ENCODE measurements at regions not wholly inside any gene's neighbourhood (a gene's known extent, or its start where the extent isn't known, plus 50 kb on each side); places are given as distances from the start of the nearest gene placed in this dataset.

DNA sequence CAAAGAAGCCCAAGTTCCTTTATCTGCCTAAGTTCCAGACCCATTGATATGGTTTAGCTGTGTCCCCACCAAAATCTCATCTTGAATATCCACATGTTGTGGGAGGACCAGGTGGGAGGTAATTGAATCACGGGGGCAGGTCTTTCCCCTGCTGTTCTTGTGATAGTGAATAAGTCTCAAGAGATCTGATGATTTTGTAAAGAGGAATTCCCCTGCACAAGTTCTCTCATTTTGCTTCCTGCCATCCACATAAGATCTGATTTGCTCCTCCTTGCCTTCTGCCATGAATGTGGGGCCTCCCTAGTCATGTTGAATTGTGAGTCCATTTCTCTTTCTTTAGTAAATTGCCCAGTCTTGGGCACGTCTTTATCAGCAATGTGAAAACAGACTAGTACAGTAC, 860.2 kb downstream of the FSTL5 start:
- Histone ChIP-seq H4K20me1 (ENCODE audit: insufficient read depth) (no peaks in the 10 kb centered on the region), H3K27ac (no peak overlapping the region), H3K27me3 (replicated peaks; ENCODE audit: insufficient read depth) (no peaks in the 10 kb centered on the region), H3K9me2 (ENCODE audit: insufficient read depth) (no peaks in the 10 kb centered on the region), H3K36me3 (ENCODE audit: low read depth) (no peaks in the 10 kb centered on the region), H3K4me2 (ENCODE audit: unreplicated experiment) (no peak overlapping the region), H3K4me1 (ENCODE audit: insufficient read depth) (no peaks in the 10 kb centered on the region), H2AFZ (no peak overlapping the region), H3K9me3 (ENCODE audit: low read depth) (no peaks in the 10 kb centered on the region), H3K79me2 (ENCODE audit: insufficient read depth) (no peaks in the 10 kb centered on the region), H3K4me3 (no peak overlapping the region), H3F3A (ENCODE audit: insufficient read depth) (no peaks in the 10 kb centered on the region), H3K9ac (no peak overlapping the region)
- TF ChIP-seq EZH2phosphoT487 (IDR thresholded peaks at IDR 0.05; ENCODE audit: insufficient read depth, low read depth) (no peak), EZH2 (IDR thresholded peaks at IDR 0.05; ENCODE audit: insufficient read depth, poor library complexity, severe bottlenecking) (no peak)
- in situ Hi-C loops (cut with MboI) = no loop called here
- WGBS, 2 experiments (ENCODE audit: low coverage in 1 of 2, low lambda C conversion rate in 2 of 2, missing lambda C conversion rate in 2 of 2) = 8 to 9% methylated on average over 2 of the region's 2 CpGs
- DNase-seq = no peak

DNA sequence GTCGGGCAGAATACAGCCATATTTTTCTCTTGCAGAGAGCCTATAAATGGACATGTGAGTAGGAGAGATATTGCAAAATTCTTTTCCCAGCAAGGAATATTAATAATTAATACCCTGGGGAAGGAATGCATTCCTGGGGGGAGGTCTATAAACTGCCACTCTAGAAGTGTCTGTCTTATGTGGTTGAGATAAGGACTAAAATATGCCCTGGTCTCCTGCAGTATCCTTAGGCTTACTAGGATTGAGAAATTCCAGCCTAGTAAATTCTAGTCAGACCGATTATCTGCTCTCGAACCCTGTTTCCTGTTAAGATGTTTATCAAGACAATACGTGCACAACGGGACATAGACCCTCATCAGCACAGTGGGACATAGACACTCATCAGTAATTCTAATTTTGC, 872.6 kb downstream of the FSTL5 start:
- no peak for DNase-seq
- H3K9ac ChIP-seq = no peak overlapping the region
- no peak for TF ChIP-seq EZH2phosphoT487 (IDR thresholded peaks at IDR 0.05; ENCODE audit: insufficient read depth, low read depth)
- no peak for TF ChIP-seq EZH2 (IDR thresholded peaks at IDR 0.05; ENCODE audit: insufficient read depth, poor library complexity, severe bottlenecking)
- no peaks in the 10 kb centered on the region for H3K9me2 ChIP-seq (ENCODE audit: insufficient read depth)
- no peaks in the 10 kb centered on the region for H3K4me1 ChIP-seq (ENCODE audit: insufficient read depth)
- no peak overlapping the region for H2AFZ ChIP-seq
- no peaks in the 10 kb centered on the region for H3K79me2 ChIP-seq (ENCODE audit: insufficient read depth)
- H3K27ac ChIP-seq = no peak overlapping the region
- H3K36me3 ChIP-seq (ENCODE audit: low read depth) = no peaks in the 10 kb centered on the region
- no peaks in the 10 kb centered on the region for H4K20me1 ChIP-seq (ENCODE audit: insufficient read depth)
- H3K27me3 ChIP-seq (replicated peaks; ENCODE audit: insufficient read depth) = no peaks in the 10 kb centered on the region
- no peak overlapping the region for H3K4me2 ChIP-seq (ENCODE audit: unreplicated experiment)
- WGBS, 2 experiments (ENCODE audit: low coverage in 1 of 2, low lambda C conversion rate in 2 of 2, missing lambda C conversion rate in 2 of 2) = 33 to 35% methylated on average over 5 of the region's 5 CpGs
- no peak overlapping the region for H3K4me3 ChIP-seq
- no peaks in the 10 kb centered on the region for H3K9me3 ChIP-seq (ENCODE audit: low read depth)
- no peaks in the 10 kb centered on the region for H3F3A ChIP-seq (ENCODE audit: insufficient read depth)
- in situ Hi-C loops (cut with MboI) = no loop called here

DNA sequence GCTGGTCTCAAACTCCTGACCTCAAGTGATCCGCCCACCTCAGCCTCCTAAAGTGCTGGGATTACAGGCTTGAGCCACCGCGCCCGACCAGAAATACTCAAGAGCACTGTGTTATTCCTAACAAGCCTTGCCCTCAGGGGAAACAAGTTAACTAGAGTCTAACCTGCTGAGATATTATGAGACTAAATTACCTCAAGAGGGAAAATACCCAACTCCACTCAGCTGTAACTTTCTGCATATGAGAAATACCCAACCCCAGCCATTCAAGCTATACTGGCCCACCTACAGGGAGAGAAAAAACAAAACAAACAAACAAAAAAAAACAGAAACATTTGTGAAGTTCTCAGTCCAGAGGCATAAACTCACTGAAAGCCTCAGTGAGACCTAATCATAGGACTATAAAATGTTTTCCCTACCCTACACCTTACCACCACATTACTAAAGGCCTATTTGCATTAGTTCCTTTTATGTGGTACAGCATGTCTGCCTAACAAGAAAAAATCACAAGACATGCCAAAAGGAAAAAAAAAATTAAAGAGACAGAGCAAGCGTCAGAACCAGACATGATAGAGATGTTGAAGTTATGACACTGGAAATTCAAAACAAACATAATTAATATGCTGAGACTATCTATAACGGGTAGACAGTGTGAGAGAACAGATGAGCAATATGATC, 876.0 kb downstream of the FSTL5 start:
- H3K4me3 ChIP-seq = no peak overlapping the region
- no peak overlapping the region for H3K4me2 ChIP-seq (ENCODE audit: unreplicated experiment)
- H3K9me3 ChIP-seq (ENCODE audit: low read depth) = no peaks in the 10 kb centered on the region
- H3K9me2 ChIP-seq (ENCODE audit: insufficient read depth) = no peaks in the 10 kb centered on the region
- no peak overlapping the region for H2AFZ ChIP-seq
- TF ChIP-seq EZH2 (IDR thresholded peaks at IDR 0.05; ENCODE audit: insufficient read depth, poor library complexity, severe bottlenecking) (no peak), EZH2phosphoT487 (IDR thresholded peaks at IDR 0.05; ENCODE audit: insufficient read depth, low read depth) (no peak)
- H3K79me2 ChIP-seq (ENCODE audit: insufficient read depth) = no peaks in the 10 kb centered on the region
- WGBS, 2 experiments (ENCODE audit: low coverage in 1 of 2, low lambda C conversion rate in 2 of 2, missing lambda C conversion rate in 2 of 2) = 60 to 64% methylated on average over 6 of the region's 6 CpGs
- H3K9ac ChIP-seq = no peak overlapping the region
- no peaks in the 10 kb centered on the region for H4K20me1 ChIP-seq (ENCODE audit: insufficient read depth)
- no peak overlapping the region for H3K27ac ChIP-seq
- H3K4me1 ChIP-seq (ENCODE audit: insufficient read depth) = no peaks in the 10 kb centered on the region
- no peaks in the 10 kb centered on the region for H3F3A ChIP-seq (ENCODE audit: insufficient read depth)
- H3K36me3 ChIP-seq (ENCODE audit: low read depth) = no peaks in the 10 kb centered on the region
- no peaks in the 10 kb centered on the region for H3K27me3 ChIP-seq (replicated peaks; ENCODE audit: insufficient read depth)
- in situ Hi-C loops (cut with MboI) = no loop called here
- no peak for DNase-seq

DNA sequence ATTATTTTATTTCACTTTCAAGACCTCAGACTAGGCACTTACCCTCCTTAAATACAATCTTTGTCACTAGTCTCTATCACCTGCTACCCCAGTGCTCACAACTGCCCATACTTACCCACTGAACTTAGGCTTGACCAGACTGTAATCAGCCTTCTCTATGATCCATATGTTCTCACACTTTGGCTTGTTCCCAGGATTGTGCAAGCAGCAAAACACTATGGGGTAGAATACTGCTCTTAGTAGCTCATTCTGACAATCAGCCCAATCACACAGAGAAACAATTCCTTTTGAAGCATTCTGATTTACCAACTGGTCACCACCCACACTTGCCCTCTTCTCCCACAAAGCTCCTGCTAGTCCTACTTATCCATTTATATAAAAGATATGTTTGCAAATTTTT, 878.3 kb downstream of the FSTL5 start:
- Histone ChIP-seq H3K27me3 (replicated peaks; ENCODE audit: insufficient read depth) (no peaks in the 10 kb centered on the region), H3K9ac (no peak overlapping the region), H3K36me3 (ENCODE audit: low read depth) (no peaks in the 10 kb centered on the region), H3K4me1 (ENCODE audit: insufficient read depth) (no peaks in the 10 kb centered on the region), H3K4me2 (ENCODE audit: unreplicated experiment) (no peak overlapping the region), H3K9me3 (ENCODE audit: low read depth) (no peaks in the 10 kb centered on the region), H3K9me2 (ENCODE audit: insufficient read depth) (no peaks in the 10 kb centered on the region), H3F3A (ENCODE audit: insufficient read depth) (no peaks in the 10 kb centered on the region), H3K4me3 (no peak overlapping the region), H3K79me2 (ENCODE audit: insufficient read depth) (no peaks in the 10 kb centered on the region), H4K20me1 (ENCODE audit: insufficient read depth) (no peaks in the 10 kb centered on the region), H2AFZ (no peak overlapping the region), H3K27ac (no peak overlapping the region)
- in situ Hi-C loops (cut with MboI) = no loop called here
- DNase-seq = no peak
- TF ChIP-seq EZH2phosphoT487 (IDR thresholded peaks at IDR 0.05; ENCODE audit: insufficient read depth, low read depth) (no peak), EZH2 (IDR thresholded peaks at IDR 0.05; ENCODE audit: insufficient read depth, poor library complexity, severe bottlenecking) (no peak)

DNA sequence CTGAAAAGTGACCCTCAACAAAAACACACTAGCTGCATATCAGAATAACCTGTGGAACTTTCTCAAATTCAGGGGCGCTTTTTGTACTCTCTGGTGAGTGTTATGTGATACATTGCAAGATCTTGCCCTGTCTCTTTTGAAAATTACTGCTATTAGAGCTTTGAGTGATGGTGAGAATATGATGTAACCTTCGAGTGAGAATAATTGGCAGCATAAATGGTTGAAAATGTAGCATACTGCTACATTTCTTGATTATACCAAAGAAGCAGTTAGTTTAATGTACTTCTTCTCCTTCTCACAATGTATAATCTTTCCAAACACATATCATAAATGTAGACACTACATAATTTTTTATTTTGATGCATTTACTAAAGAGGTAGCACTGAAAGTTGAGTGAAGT, 882.9 kb downstream of the FSTL5 start:
- TF ChIP-seq EZH2phosphoT487 (IDR thresholded peaks at IDR 0.05; ENCODE audit: insufficient read depth, low read depth) = no peak
- TF ChIP-seq EZH2 (IDR thresholded peaks at IDR 0.05; ENCODE audit: insufficient read depth, poor library complexity, severe bottlenecking) = no peak
- 6 to 11% methylated on average over 2 of the region's 2 CpGs for WGBS, 2 experiments (ENCODE audit: low coverage in 1 of 2, low lambda C conversion rate in 2 of 2, missing lambda C conversion rate in 2 of 2)
- Histone ChIP-seq H4K20me1 (ENCODE audit: insufficient read depth) (no peaks in the 10 kb centered on the region), H3K9me3 (ENCODE audit: low read depth) (no peaks in the 10 kb centered on the region), H3K4me2 (ENCODE audit: unreplicated experiment) (no peak overlapping the region), H2AFZ (no peak overlapping the region), H3K27ac (no peak overlapping the region), H3K4me3 (no peak overlapping the region), H3F3A (ENCODE audit: insufficient read depth) (no peaks in the 10 kb centered on the region), H3K9ac (no peak overlapping the region), H3K79me2 (ENCODE audit: insufficient read depth) (no peaks in the 10 kb centered on the region), H3K4me1 (ENCODE audit: insufficient read depth) (no peaks in the 10 kb centered on the region), H3K36me3 (ENCODE audit: low read depth) (no peaks in the 10 kb centered on the region), H3K27me3 (replicated peaks; ENCODE audit: insufficient read depth) (no peaks in the 10 kb centered on the region), H3K9me2 (ENCODE audit: insufficient read depth) (no peaks in the 10 kb centered on the region)
- in situ Hi-C loops (cut with MboI) = no loop called here
- no peak for DNase-seq

Measured in GM23248 (cell line).